Keratinocyte (primary cell): ENCODE measurements at regions not wholly inside any gene's neighbourhood (a gene's known extent, or its start where the extent isn't known, plus 50 kb on each side); places are given as distances from the start of the nearest gene placed in this dataset.

Experiments
- DNase-seq: peaks from one replicate; pipeline ENCODE4 v3.0.0-alpha.2; 2011; ENCODE audit warnings: low read depth, missing footprints, low spot score
- FAIRE-seq: peaks from 2 replicates; lab custom pipeline; 2011; peaks lifted over from hg19 to GRCh38; lab: Jason Lieb, UNC
- H2AFZ ChIP-seq: 2 replicates; pipeline ENCODE4 v1.6.0; 2012; ENCODE audit warnings: low read length, control low read depth, inconsistent platforms; ENCODE audit not compliant: control insufficient read depth
- H3K27ac ChIP-seq: 2 replicates; pipeline ENCODE4 v1.5.1; 2011; ENCODE audit warnings: low read length; ENCODE audit not compliant: control insufficient read depth, insufficient read depth
- H3K27me3 ChIP-seq: 3 replicates; pipeline ENCODE4 v1.6.0; 2011; ENCODE audit warnings: low read length; ENCODE audit not compliant: control insufficient read depth, insufficient read depth; ENCODE audit errors: extremely low read depth
- H3K36me3 ChIP-seq, 2 experiments: 2 replicates in 1 of 2; 3 replicates in 1 of 2; pipeline ENCODE4 v1.5.1; 2011; ENCODE audit warnings: low read length in 2 of 2, mild to moderate bottlenecking in 1 of 2; ENCODE audit not compliant: control insufficient read depth in 2 of 2, insufficient read depth in 2 of 2; ENCODE audit errors: extremely low read depth in 1 of 2
- H3K4me1 ChIP-seq: 3 replicates; pipeline ENCODE4 v1.5.1; 2011; ENCODE audit warnings: low read length; ENCODE audit not compliant: control insufficient read depth, insufficient read depth; ENCODE audit errors: extremely low read depth
- H3K4me2 ChIP-seq: 3 replicates; pipeline ENCODE4 v1.6.0; 2011; ENCODE audit warnings: low read depth, low read length; ENCODE audit not compliant: control insufficient read depth, insufficient read depth; ENCODE audit errors: extremely low read depth
- H3K4me3 ChIP-seq, 3 experiments: fragments of 200-600 bp in 1 of 3; sonication (generic) in 1 of 3; 2 replicates in 2 of 3; 3 replicates in 1 of 3; pipeline ENCODE4 v1.5.1; 2011 to 2016; ENCODE audit warnings: low read length in 3 of 3, mild to moderate bottlenecking in 3 of 3, control low read depth in 2 of 3, inconsistent platforms in 1 of 3, low read depth in 1 of 3, mixed read lengths in 1 of 3, mixed run types in 1 of 3, moderate library complexity in 1 of 3; ENCODE audit not compliant: control insufficient read depth in 2 of 3, insufficient read depth in 2 of 3; ENCODE audit errors: extremely low read depth in 1 of 3
- H3K79me2 ChIP-seq: 2 replicates; pipeline ENCODE4 v1.6.0; 2012; ENCODE audit warnings: low read length; ENCODE audit not compliant: control insufficient read depth, insufficient read depth
- H3K9ac ChIP-seq: 3 replicates; pipeline ENCODE4 v1.6.0; 2011; ENCODE audit warnings: low read length; ENCODE audit not compliant: control insufficient read depth, insufficient read depth; ENCODE audit errors: extremely low read depth
- H3K9me1 ChIP-seq: 3 replicates; pipeline ENCODE4 v1.6.0; 2011; ENCODE audit warnings: low read length; ENCODE audit not compliant: control insufficient read depth, insufficient read depth; ENCODE audit errors: extremely low read depth
- H3K9me3 ChIP-seq: 2 replicates; pipeline ENCODE4 v1.5.1; 2012; ENCODE audit warnings: low read depth, low read length; ENCODE audit not compliant: control insufficient read depth
- H4K20me1 ChIP-seq: 3 replicates; pipeline ENCODE4 v1.6.0; 2011; ENCODE audit warnings: low read length; ENCODE audit not compliant: control insufficient read depth, insufficient read depth; ENCODE audit errors: extremely low read depth
- EZH2 ChIP-seq: IDR thresholded peaks from one replicate; pipeline ENCODE4 v1.6.1; 2012; ENCODE audit warnings: inconsistent platforms, mild to moderate bottlenecking, low read length, moderate library complexity
- dilution Hi-C: fragments of 300-500 bp; cut with MboI; formaldehyde crosslinking; loops from one replicate; pipeline ENCODE4 v1.7.0; 2020; ENCODE audit warnings: low sequenced_read_pairs; ENCODE audit not compliant: extremely low pct_ligation_motif_present
- TF ChIP-seq, protein P1 (sequence below), 3 experiments: IDR thresholded peaks in 1 of 3; conservative IDR thresholded peaks in 1 of 3; optimal IDR thresholded peaks in 1 of 3; 2 replicates in 2 of 3; 3 replicates in 1 of 3; pipeline versions ENCODE3 to v1.5.1; 2011; ENCODE audit warnings: low read length in 3 of 3, mild to moderate bottlenecking in 3 of 3, moderate library complexity in 2 of 3, control low read depth in 1 of 3, inconsistent platforms in 1 of 3; ENCODE audit not compliant: insufficient read depth in 2 of 3; ENCODE audit errors: extremely low read depth in 1 of 3

DNA sequence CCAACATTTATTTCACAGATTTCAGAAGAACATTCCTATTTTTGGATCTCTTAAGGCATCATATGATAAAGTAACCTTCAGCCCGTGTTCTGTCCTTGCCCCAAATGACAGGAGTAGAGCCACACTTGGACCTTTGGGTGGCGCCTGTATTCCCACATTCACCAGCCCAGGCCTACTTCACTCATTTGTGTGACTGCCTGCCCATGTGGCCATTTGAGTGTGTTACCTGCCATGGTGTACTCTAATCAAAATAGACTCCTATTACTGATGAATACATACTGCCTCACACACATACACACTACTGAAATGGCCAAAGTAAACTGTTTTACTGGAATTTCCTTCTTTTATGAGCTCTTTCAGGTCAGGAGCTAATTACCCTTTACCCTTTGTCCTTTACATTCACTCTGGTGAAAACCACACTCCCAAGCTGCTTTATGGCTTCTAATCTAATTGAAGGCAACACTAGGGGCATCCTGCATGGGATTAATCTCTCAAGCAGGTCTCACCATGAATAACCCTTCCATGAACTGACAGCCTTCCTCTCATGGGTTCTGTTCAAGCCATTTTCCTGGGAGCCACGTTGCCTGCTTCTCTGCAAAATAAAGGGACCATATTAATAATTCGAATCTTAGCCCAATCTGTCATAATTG is 271.0 kb upstream of the GALNT5 start:
- Histone ChIP-seq H3K4me2 (no peak overlapping the region), H3K36me3 (no peaks in the 10 kb centered on the region), H3K27ac (no peak overlapping the region), H3K9me1 (no peaks in the 10 kb centered on the region), H3K9me3 (no peaks in the 10 kb centered on the region), H3K27me3 (no peaks in the 10 kb centered on the region), H3K4me1 (no peaks in the 10 kb centered on the region), H4K20me1 (no peaks in the 10 kb centered on the region), H2AFZ (no peak overlapping the region), H3K9ac (no peak overlapping the region), H3K79me2 (no peaks in the 10 kb centered on the region), H3K4me3 (no peak overlapping the region)
- FAIRE-seq (no peak), DNase-seq (no peak)
- dilution Hi-C loops = no loop called here
- TF ChIP-seq, protein P1, sequence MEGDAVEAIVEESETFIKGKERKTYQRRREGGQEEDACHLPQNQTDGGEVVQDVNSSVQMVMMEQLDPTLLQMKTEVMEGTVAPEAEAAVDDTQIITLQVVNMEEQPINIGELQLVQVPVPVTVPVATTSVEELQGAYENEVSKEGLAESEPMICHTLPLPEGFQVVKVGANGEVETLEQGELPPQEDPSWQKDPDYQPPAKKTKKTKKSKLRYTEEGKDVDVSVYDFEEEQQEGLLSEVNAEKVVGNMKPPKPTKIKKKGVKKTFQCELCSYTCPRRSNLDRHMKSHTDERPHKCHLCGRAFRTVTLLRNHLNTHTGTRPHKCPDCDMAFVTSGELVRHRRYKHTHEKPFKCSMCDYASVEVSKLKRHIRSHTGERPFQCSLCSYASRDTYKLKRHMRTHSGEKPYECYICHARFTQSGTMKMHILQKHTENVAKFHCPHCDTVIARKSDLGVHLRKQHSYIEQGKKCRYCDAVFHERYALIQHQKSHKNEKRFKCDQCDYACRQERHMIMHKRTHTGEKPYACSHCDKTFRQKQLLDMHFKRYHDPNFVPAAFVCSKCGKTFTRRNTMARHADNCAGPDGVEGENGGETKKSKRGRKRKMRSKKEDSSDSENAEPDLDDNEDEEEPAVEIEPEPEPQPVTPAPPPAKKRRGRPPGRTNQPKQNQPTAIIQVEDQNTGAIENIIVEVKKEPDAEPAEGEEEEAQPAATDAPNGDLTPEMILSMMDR (optimal IDR thresholded peaks at IDR 0.05 in 1 of 3, IDR thresholded peaks at IDR 0.05 in 1 of 3, conservative IDR thresholded peaks at IDR 0.05 in 1 of 3; ENCODE audit: extremely low read depth in 1 of 3, insufficient read depth in 2 of 3, low read length in 3 of 3) = no peak
- TF ChIP-seq EZH2 = no peak

GRCh38 chr2:156999661-157000060 is 257.8 kb upstream of the GALNT5 start:
- dilution Hi-C loops = no loop called here
- H3K9me1 ChIP-seq = no peaks in the 10 kb centered on the region
- FAIRE-seq (no peak), DNase-seq (no peak)
- no peak overlapping the region for H3K27ac ChIP-seq
- TF ChIP-seq, protein P1 (optimal IDR thresholded peaks at IDR 0.05 in 1 of 3, IDR thresholded peaks at IDR 0.05 in 1 of 3, conservative IDR thresholded peaks at IDR 0.05 in 1 of 3; ENCODE audit: extremely low read depth in 1 of 3, insufficient read depth in 2 of 3, low read length in 3 of 3) = no peak
- no peak for TF ChIP-seq EZH2
- no peaks in the 10 kb centered on the region for H4K20me1 ChIP-seq
- H3K9ac ChIP-seq = no peak overlapping the region
- no peak overlapping the region for H3K4me2 ChIP-seq
- H3K79me2 ChIP-seq = no peaks in the 10 kb centered on the region
- no peaks in the 10 kb centered on the region for H3K4me1 ChIP-seq
- H2AFZ ChIP-seq = no peak overlapping the region
- no peaks in the 10 kb centered on the region for H3K9me3 ChIP-seq
- H3K27me3 ChIP-seq = peaks cover 2% of the 10 kb centered on the region
- no peaks in the 10 kb centered on the region for H3K36me3 ChIP-seq
- no peak overlapping the region for H3K4me3 ChIP-seq
